ENCODE measurements at regions not wholly inside any gene's neighbourhood (a gene's known extent, or its start where the extent isn't known, plus 50 kb on each side); places are given as distances from the start of the nearest gene placed in this dataset.

- TF ChIP-seq, protein P1, sequence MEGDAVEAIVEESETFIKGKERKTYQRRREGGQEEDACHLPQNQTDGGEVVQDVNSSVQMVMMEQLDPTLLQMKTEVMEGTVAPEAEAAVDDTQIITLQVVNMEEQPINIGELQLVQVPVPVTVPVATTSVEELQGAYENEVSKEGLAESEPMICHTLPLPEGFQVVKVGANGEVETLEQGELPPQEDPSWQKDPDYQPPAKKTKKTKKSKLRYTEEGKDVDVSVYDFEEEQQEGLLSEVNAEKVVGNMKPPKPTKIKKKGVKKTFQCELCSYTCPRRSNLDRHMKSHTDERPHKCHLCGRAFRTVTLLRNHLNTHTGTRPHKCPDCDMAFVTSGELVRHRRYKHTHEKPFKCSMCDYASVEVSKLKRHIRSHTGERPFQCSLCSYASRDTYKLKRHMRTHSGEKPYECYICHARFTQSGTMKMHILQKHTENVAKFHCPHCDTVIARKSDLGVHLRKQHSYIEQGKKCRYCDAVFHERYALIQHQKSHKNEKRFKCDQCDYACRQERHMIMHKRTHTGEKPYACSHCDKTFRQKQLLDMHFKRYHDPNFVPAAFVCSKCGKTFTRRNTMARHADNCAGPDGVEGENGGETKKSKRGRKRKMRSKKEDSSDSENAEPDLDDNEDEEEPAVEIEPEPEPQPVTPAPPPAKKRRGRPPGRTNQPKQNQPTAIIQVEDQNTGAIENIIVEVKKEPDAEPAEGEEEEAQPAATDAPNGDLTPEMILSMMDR (IDR thresholded peaks at IDR 0.05): no peak
- TF ChIP-seq, protein P2, sequence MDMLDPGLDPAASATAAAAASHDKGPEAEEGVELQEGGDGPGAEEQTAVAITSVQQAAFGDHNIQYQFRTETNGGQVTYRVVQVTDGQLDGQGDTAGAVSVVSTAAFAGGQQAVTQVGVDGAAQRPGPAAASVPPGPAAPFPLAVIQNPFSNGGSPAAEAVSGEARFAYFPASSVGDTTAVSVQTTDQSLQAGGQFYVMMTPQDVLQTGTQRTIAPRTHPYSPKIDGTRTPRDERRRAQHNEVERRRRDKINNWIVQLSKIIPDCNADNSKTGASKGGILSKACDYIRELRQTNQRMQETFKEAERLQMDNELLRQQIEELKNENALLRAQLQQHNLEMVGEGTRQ (CRISPR knock-in tag; IDR thresholded peaks at IDR 0.05): no peak
- TF ChIP-seq ZMAT4 (CRISPR knock-in tag; IDR thresholded peaks at IDR 0.05): no peak
- no peak for TF ChIP-seq NFATC4 (CRISPR knock-in tag; IDR thresholded peaks at IDR 0.05)
- TF ChIP-seq SP1 (CRISPR knock-in tag; conservative IDR thresholded peaks at IDR 0.05): no peak
- no peak for TF ChIP-seq ATF6 (CRISPR knock-in tag; IDR thresholded peaks at IDR 0.05)
- no peak for TF ChIP-seq GABPB1 (CRISPR knock-in tag; IDR thresholded peaks at IDR 0.05)
- TF ChIP-seq AR (CRISPR knock-in tag; IDR thresholded peaks at IDR 0.05): no peak
- TF ChIP-seq, protein P3, sequence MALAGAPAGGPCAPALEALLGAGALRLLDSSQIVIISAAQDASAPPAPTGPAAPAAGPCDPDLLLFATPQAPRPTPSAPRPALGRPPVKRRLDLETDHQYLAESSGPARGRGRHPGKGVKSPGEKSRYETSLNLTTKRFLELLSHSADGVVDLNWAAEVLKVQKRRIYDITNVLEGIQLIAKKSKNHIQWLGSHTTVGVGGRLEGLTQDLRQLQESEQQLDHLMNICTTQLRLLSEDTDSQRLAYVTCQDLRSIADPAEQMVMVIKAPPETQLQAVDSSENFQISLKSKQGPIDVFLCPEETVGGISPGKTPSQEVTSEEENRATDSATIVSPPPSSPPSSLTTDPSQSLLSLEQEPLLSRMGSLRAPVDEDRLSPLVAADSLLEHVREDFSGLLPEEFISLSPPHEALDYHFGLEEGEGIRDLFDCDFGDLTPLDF (CRISPR knock-in tag; IDR thresholded peaks at IDR 0.05): no peak
- no peak for TF ChIP-seq NR1H2 (CRISPR knock-in tag; IDR thresholded peaks at IDR 0.05)
These were observed 949.5 kb upstream of the SOX9 start for GRCh38 chr17:71171270-71171669.
